ENCODE measurements at regions not wholly inside any gene's neighbourhood (a gene's known extent, or its start where the extent isn't known, plus 50 kb on each side); places are given as distances from the start of the nearest gene placed in this dataset.

- TF ChIP-seq EZH2 (IDR thresholded peaks at IDR 0.05; ENCODE audit: insufficient read depth, poor library complexity, severe bottlenecking) (no peak), EZH2phosphoT487 (IDR thresholded peaks at IDR 0.05; ENCODE audit: insufficient read depth, low read depth) (no peak)
Measured at GRCh38 chr6:170003027-170003426, 251.6 kb downstream of the ERMARD start.
